Fibroblast of pulmonary artery (primary cell): ENCODE measurements at regions not wholly inside any gene's neighbourhood (a gene's known extent, or its start where the extent isn't known, plus 50 kb on each side); places are given as distances from the start of the nearest gene placed in this dataset.

Source experiments
- DNase-seq: peaks from one replicate; pipeline ENCODE4 v3.0.0-alpha.2; 2010; ENCODE audit warnings: low read depth
- H3K4me3 ChIP-seq: replicated peaks from 2 replicates; pipeline ENCODE4 v1.5.1; 2011; ENCODE audit warnings: low read depth, mild to moderate bottlenecking, control low read depth, low read length, moderate library complexity
- TF ChIP-seq, protein P1 (sequence below): IDR thresholded peaks from 2 replicates; pipeline ENCODE4 v1.5.1; 2011; ENCODE audit warnings: mild to moderate bottlenecking, control low read depth, low read length, inconsistent platforms; ENCODE audit errors: missing control alignments

DNA sequence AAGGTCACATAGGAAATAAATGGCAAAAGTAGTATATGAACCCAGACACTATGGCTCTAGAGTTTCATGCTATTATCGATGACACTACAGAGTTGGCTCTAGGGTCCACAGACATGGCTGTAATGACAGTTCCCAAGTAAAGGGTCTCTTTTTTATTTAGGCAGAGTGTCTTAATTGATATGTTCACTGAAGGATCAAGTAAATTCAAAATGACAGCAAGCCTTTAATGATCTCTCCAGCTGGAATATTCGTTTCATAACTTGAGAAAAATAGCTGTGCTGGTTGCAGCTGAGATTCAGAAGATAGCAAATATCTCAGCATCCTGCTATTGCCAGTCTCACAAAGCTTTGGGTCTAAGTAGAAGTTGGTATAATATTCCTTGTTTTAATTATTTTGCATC lies 333.6 kb upstream of the MAGI2 start:
- H3K4me3 ChIP-seq = no peak overlapping the region
- DNase-seq = no peak
- TF ChIP-seq, protein P1, sequence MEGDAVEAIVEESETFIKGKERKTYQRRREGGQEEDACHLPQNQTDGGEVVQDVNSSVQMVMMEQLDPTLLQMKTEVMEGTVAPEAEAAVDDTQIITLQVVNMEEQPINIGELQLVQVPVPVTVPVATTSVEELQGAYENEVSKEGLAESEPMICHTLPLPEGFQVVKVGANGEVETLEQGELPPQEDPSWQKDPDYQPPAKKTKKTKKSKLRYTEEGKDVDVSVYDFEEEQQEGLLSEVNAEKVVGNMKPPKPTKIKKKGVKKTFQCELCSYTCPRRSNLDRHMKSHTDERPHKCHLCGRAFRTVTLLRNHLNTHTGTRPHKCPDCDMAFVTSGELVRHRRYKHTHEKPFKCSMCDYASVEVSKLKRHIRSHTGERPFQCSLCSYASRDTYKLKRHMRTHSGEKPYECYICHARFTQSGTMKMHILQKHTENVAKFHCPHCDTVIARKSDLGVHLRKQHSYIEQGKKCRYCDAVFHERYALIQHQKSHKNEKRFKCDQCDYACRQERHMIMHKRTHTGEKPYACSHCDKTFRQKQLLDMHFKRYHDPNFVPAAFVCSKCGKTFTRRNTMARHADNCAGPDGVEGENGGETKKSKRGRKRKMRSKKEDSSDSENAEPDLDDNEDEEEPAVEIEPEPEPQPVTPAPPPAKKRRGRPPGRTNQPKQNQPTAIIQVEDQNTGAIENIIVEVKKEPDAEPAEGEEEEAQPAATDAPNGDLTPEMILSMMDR = no peak

GRCh38 chr7:79786187-79786586 lies 332.7 kb upstream of the MAGI2 start:
- H3K4me3 ChIP-seq = no peak overlapping the region
- TF ChIP-seq, protein P1 = no peak
- DNase-seq = no peak

DNA sequence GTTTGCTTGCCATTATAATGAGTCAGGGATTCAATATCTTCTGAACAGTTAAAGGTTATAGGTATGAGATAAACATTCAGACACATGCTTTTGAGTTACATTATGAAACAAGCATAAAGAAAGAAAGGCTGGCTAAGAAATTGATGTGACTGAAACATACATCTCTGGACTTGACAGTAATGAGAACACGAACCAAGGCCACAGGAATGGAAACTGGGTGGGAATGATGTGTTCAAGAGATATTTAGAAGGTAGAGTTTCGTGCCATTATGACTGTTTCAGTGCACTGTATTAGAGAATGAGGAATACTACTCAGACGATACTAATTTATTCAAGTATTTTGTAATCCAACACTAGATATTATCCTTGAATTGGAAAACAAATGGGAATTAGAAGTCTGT lies 332.1 kb upstream of the MAGI2 start:
- DNase-seq = no peak
- TF ChIP-seq, protein P1 = no peak
- no peak overlapping the region for H3K4me3 ChIP-seq

- TF ChIP-seq, protein P1 = no peak
- H3K4me3 ChIP-seq = no peak overlapping the region
- no peak for DNase-seq
Observed at GRCh38 chr7:79782906-79783305, 329.4 kb upstream of the MAGI2 start.

- no peak overlapping the region for H3K4me3 ChIP-seq
- DNase-seq = peak; percentile 25
- TF ChIP-seq, protein P1 = no peak
Observed at GRCh38 chr7:79782256-79782655, 328.8 kb upstream of the MAGI2 start.

GRCh38 chr7:79781716-79782115 lies 328.2 kb upstream of the MAGI2 start:
- peak; percentile 62 for DNase-seq
- TF ChIP-seq, protein P1 = no peak
- no peak overlapping the region for H3K4me3 ChIP-seq
